Panc1 (cell line): ENCODE measurements at regions not wholly inside any gene's neighbourhood (a gene's known extent, or its start where the extent isn't known, plus 50 kb on each side); places are given as distances from the start of the nearest gene placed in this dataset.

Experiments
- ATAC-seq: fragments of 200-7000 bp; cut with Tn5 transposase; 2 replicates; pipeline ENCODE4 v1.9.1; 2020; ENCODE audit warnings: mild to moderate bottlenecking, moderate library complexity
- BruUV-seq: library from RNA; stranded (reverse); fragments of 400-500 nt; replicated peaks from 2 replicates; lab custom pipeline; 2021; lab: Mats Ljungman, UMichigan
- CTCF ChIA-PET: fragments of 300-600 bp; sonication (Branson Sonifier 250); formaldehyde crosslinking; loops from one replicate; lab custom pipeline; 2022; ENCODE audit warnings: antibody characterized with exemption; lab: Charles Lee
- POLR2A ChIA-PET: fragments of 300-600 bp; sonication (Branson Sonifier 250); formaldehyde crosslinking; loops from one replicate; lab custom pipeline; 2022; ENCODE audit warnings: antibody characterized with exemption; lab: Charles Lee
- DNase-seq: peaks from one replicate; pipeline ENCODE4 v3.0.0-alpha.2; 2010; ENCODE audit warnings: low read depth, low spot score
- H3K27ac ChIP-seq: 2 replicates; pipeline ENCODE4 v1.5.1; 2011; ENCODE audit warnings: mild to moderate bottlenecking, low read length, inconsistent platforms
- H3K27me3 ChIP-seq: fragments of 200-500 bp; sonication (Bioruptor generic); 2 replicates; pipeline ENCODE4 v1.6.0; 2014; ENCODE audit warnings: low read length, inconsistent platforms; ENCODE audit not compliant: control insufficient read depth, insufficient read depth
- H3K36me3 ChIP-seq: fragments of 200-500 bp; sonication (Bioruptor generic); 2 replicates; pipeline ENCODE4 v1.5.1; 2014; ENCODE audit warnings: inconsistent platforms, mild to moderate bottlenecking, low read length, moderate library complexity; ENCODE audit not compliant: control insufficient read depth, insufficient read depth
- H3K4me1 ChIP-seq: 2 replicates; pipeline ENCODE4 v1.5.1; 2011; ENCODE audit warnings: inconsistent platforms, mild to moderate bottlenecking, low read length, moderate library complexity; ENCODE audit not compliant: control insufficient read depth, insufficient read depth
- H3K4me3 ChIP-seq, 2 experiments: 2 replicates each; pipeline ENCODE4 v1.5.1; 2011 to 2012; ENCODE audit warnings: low read depth in 2 of 2, low read length in 2 of 2, mild to moderate bottlenecking in 2 of 2, inconsistent platforms in 1 of 2, moderate library complexity in 1 of 2
- H3K9me3 ChIP-seq: fragments of 200-500 bp; sonication (Bioruptor generic); 2 replicates; pipeline ENCODE4 v1.5.1; 2014; ENCODE audit warnings: low read depth, mild to moderate bottlenecking, inconsistent platforms, low read length, moderate library complexity; ENCODE audit not compliant: control insufficient read depth, insufficient read depth
- POLR2AphosphoS5 ChIP-seq: IDR thresholded peaks from 2 replicates; pipeline ENCODE4 v1.6.1; 2012; ENCODE audit warnings: mild to moderate bottlenecking, low read depth, low read length, moderate library complexity
- REST ChIP-seq, 2 experiments: IDR thresholded peaks; 2 replicates each; pipeline ENCODE4 v1.6.1; 2011 to 2012; ENCODE audit warnings: low read depth in 2 of 2, control low read depth in 1 of 2, low read length in 1 of 2, mild to moderate bottlenecking in 1 of 2, moderate library complexity in 1 of 2; ENCODE audit not compliant: insufficient read depth in 1 of 2
- SIN3A ChIP-seq: IDR thresholded peaks from 2 replicates; pipeline ENCODE4 v1.6.1; 2012; ENCODE audit warnings: low read depth, mild to moderate bottlenecking, low read length, moderate library complexity, borderline replicate concordance; ENCODE audit not compliant: insufficient read depth
- TCF7L2 ChIP-seq: IDR thresholded peaks from 2 replicates; pipeline ENCODE4 v1.6.1; 2011; ENCODE audit warnings: mild to moderate bottlenecking, low read depth, low read length, inconsistent platforms
- in situ Hi-C: cut with HindIII; loops from 2 replicates; pipeline ENCODE4 v1.10.0; 2016; ENCODE audit warnings: low sequenced_read_pairs, low pct_unique_long_range_greater_than_20kb
- intact Hi-C: fragments of 100-400 bp; cut with micrococcal nuclease; formaldehyde crosslinking; loops from one replicate; pipeline ENCODE4 v1.10.0; 2022; ENCODE audit not compliant: unreplicated experiment
- TF ChIP-seq, protein P1 (sequence below): fragments of 450-650 bp; IDR thresholded peaks from 2 replicates; pipeline ENCODE4 v1.5.1; 2017; ENCODE audit warnings: mild to moderate bottlenecking

DNA sequence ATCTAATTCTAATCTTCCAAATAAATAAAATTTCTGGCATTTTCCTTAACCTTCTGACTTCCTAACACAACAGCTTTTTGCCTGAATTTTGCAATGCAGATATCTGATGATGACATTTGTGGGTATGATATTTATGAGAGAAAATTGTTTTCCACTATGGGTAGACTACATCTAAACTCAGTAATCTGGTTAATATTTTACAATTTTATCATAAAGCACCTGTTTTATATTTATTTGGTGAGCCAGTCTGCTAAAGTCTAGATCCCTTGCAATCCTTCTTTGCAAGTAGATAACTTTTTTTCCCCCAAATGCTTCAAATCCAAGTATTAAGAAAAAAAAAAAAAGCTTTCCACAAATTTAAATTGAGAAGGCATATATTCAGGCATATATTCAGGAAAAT is 246.2 kb upstream of the DAB2 start:
- no peak for DNase-seq
- ATAC-seq, result no peak
- Histone ChIP-seq H3K27ac (no peak overlapping the region), H3K36me3 (no peaks in the 10 kb centered on the region), H3K9me3 (no peaks in the 10 kb centered on the region), H3K4me1 (no peaks in the 10 kb centered on the region), H3K4me3 (no peak overlapping the region), H3K27me3 (no peaks in the 10 kb centered on the region)
- no TSS peak for BruUV-seq
- POLR2A ChIA-PET, result no interaction called here
- in situ Hi-C loops (no loop called here), intact Hi-C loops (no loop called here)
- CTCF ChIA-PET, result no interaction called here
- no peak for TF ChIP-seq TCF7L2
- TF ChIP-seq SIN3A, result no peak
- TF ChIP-seq POLR2AphosphoS5, result no peak
- TF ChIP-seq REST (IDR thresholded peaks at IDR 0.05; ENCODE audit: insufficient read depth in 1 of 2, low read depth in 2 of 2, low read length in 1 of 2), result no peak
- TF ChIP-seq, protein P1, sequence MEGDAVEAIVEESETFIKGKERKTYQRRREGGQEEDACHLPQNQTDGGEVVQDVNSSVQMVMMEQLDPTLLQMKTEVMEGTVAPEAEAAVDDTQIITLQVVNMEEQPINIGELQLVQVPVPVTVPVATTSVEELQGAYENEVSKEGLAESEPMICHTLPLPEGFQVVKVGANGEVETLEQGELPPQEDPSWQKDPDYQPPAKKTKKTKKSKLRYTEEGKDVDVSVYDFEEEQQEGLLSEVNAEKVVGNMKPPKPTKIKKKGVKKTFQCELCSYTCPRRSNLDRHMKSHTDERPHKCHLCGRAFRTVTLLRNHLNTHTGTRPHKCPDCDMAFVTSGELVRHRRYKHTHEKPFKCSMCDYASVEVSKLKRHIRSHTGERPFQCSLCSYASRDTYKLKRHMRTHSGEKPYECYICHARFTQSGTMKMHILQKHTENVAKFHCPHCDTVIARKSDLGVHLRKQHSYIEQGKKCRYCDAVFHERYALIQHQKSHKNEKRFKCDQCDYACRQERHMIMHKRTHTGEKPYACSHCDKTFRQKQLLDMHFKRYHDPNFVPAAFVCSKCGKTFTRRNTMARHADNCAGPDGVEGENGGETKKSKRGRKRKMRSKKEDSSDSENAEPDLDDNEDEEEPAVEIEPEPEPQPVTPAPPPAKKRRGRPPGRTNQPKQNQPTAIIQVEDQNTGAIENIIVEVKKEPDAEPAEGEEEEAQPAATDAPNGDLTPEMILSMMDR, result no peak

GRCh38 chr5:39670391-39670790 is 245.6 kb upstream of the DAB2 start:
- no peaks in the 10 kb centered on the region for H3K4me1 ChIP-seq
- ChIA-PET POLR2A (no interaction called here), CTCF (no interaction called here)
- no TSS peak for BruUV-seq
- no peaks in the 10 kb centered on the region for H3K27me3 ChIP-seq
- TF ChIP-seq TCF7L2 (no peak), POLR2AphosphoS5 (no peak), REST (IDR thresholded peaks at IDR 0.05; ENCODE audit: insufficient read depth in 1 of 2, low read depth in 2 of 2, low read length in 1 of 2) (no peak), SIN3A (no peak)
- TF ChIP-seq, protein P1, result no peak
- in situ Hi-C loops (no loop called here), intact Hi-C loops (no loop called here)
- H3K27ac ChIP-seq, result no peak overlapping the region
- ATAC-seq (no peak), DNase-seq (no peak)
- H3K36me3 ChIP-seq, result no peaks in the 10 kb centered on the region
- H3K4me3 ChIP-seq, result no peak overlapping the region
- no peaks in the 10 kb centered on the region for H3K9me3 ChIP-seq
